H9 (cell line): ENCODE measurements at regions not wholly inside any gene's neighbourhood (a gene's known extent, or its start where the extent isn't known, plus 50 kb on each side); places are given as distances from the start of the nearest gene placed in this dataset.

Experiments used
- DNase-seq: peaks from one replicate; pipeline ENCODE4 v3.0.0-alpha.2; 2017
- H2AFZ ChIP-seq: one replicate; pipeline ENCODE4 v1.6.1; 2013; ENCODE audit warnings: mild to moderate bottlenecking, low read length, control low read depth, moderate library complexity
- H2AK5ac ChIP-seq: 2 replicates; pipeline ENCODE4 v1.6.1; 2013; ENCODE audit warnings: low read length, control low read depth, mixed read lengths; ENCODE audit not compliant: insufficient read length
- H2BK120ac ChIP-seq: one replicate; pipeline ENCODE4 v1.6.1; 2013; ENCODE audit warnings: low read depth, mild to moderate bottlenecking, low read length, control low read depth, inconsistent platforms; ENCODE audit not compliant: poor library complexity, severe bottlenecking
- H2BK12ac ChIP-seq: 2 replicates; pipeline ENCODE4 v1.6.1; 2013; ENCODE audit warnings: low read length, control low read depth, mixed read lengths, low read depth; ENCODE audit not compliant: insufficient read length
- H2BK15ac ChIP-seq: 2 replicates; pipeline ENCODE4 v1.6.1; 2013; ENCODE audit warnings: low read depth, low read length, control low read depth
- H2BK20ac ChIP-seq: one replicate; pipeline ENCODE4 v1.6.1; 2013; ENCODE audit warnings: low read depth, mild to moderate bottlenecking, low read length, control low read depth, inconsistent platforms; ENCODE audit not compliant: poor library complexity, severe bottlenecking
- H2BK5ac ChIP-seq: 2 replicates; pipeline ENCODE4 v1.6.1; 2013; ENCODE audit warnings: low read length, control low read depth, mixed read lengths; ENCODE audit not compliant: insufficient read length
- H3K14ac ChIP-seq: 2 replicates; pipeline ENCODE4 v1.6.1; 2013; ENCODE audit warnings: low read length, control low read depth; ENCODE audit not compliant: insufficient read depth
- H3K18ac ChIP-seq: 2 replicates; pipeline ENCODE4 v1.6.1; 2013; ENCODE audit warnings: low read depth, mild to moderate bottlenecking, mixed read lengths, low read length, control low read depth; ENCODE audit not compliant: insufficient read length
- H3K23ac ChIP-seq: 2 replicates; pipeline ENCODE4 v1.6.1; 2013; ENCODE audit warnings: low read length, control low read depth, mixed read lengths, low read depth; ENCODE audit not compliant: insufficient read length
- H3K23me2 ChIP-seq: 2 replicates; pipeline ENCODE4 v1.6.1; 2013; ENCODE audit warnings: low read depth, mild to moderate bottlenecking, mixed read lengths, low read length, control low read depth; ENCODE audit not compliant: insufficient read length, poor library complexity, severe bottlenecking
- H3K27ac ChIP-seq: 2 replicates; pipeline ENCODE4 v1.5.1; 2013; ENCODE audit warnings: low read length, control low read depth, mixed read lengths, low read depth; ENCODE audit not compliant: insufficient read length
- H3K27me3 ChIP-seq: 2 replicates; pipeline ENCODE4 v1.6.1; 2013; ENCODE audit warnings: low read length, control low read depth, inconsistent platforms; ENCODE audit not compliant: insufficient read depth
- H3K4ac ChIP-seq: 2 replicates; pipeline ENCODE4 v1.6.1; 2013; ENCODE audit warnings: low read depth, mild to moderate bottlenecking, control low read depth, inconsistent platforms, low read length, moderate library complexity
- H3K4me1 ChIP-seq: 2 replicates; pipeline ENCODE4 v1.6.1; 2013; ENCODE audit warnings: low read length, control low read depth, inconsistent platforms; ENCODE audit not compliant: insufficient read depth
- H3K4me2 ChIP-seq: 2 replicates; pipeline ENCODE4 v1.6.1; 2013; ENCODE audit warnings: low read length, control low read depth, mixed read lengths; ENCODE audit not compliant: insufficient read length, insufficient read depth
- H3K56ac ChIP-seq: 2 replicates; pipeline ENCODE4 v1.6.1; 2013; ENCODE audit warnings: low read depth, mild to moderate bottlenecking, mixed read lengths, low read length, control low read depth; ENCODE audit not compliant: insufficient read length
- H3K79me1 ChIP-seq: 2 replicates; pipeline ENCODE4 v1.6.1; 2013; ENCODE audit warnings: low read depth, mild to moderate bottlenecking, moderate library complexity, low read length, control low read depth, inconsistent platforms; ENCODE audit not compliant: insufficient read depth, poor library complexity, severe bottlenecking
- H3K79me2 ChIP-seq: 2 replicates; pipeline ENCODE4 v1.6.1; 2013; ENCODE audit warnings: low read length, control low read depth, inconsistent platforms; ENCODE audit not compliant: insufficient read depth
- H3K9ac ChIP-seq: 2 replicates; pipeline ENCODE4 v1.6.1; 2013; ENCODE audit warnings: low read length, control low read depth, mixed read lengths; ENCODE audit not compliant: insufficient read length; ENCODE audit errors: extremely low read depth
- H3K9me3 ChIP-seq: one replicate; pipeline ENCODE4 v1.6.1; 2013; ENCODE audit warnings: low read depth, low read length, inconsistent platforms; ENCODE audit not compliant: control insufficient read depth
- H3T11ph ChIP-seq: one replicate; pipeline ENCODE4 v1.6.1; 2013; ENCODE audit warnings: mild to moderate bottlenecking, low read length, control low read depth, inconsistent platforms
- H4K20me1 ChIP-seq: one replicate; pipeline ENCODE4 v1.6.1; 2013; ENCODE audit not compliant: control insufficient read depth, insufficient read length, insufficient read depth
- H4K5ac ChIP-seq: 2 replicates; pipeline ENCODE4 v1.6.1; 2013; ENCODE audit warnings: low read depth, mild to moderate bottlenecking, mixed read lengths, low read length, control low read depth; ENCODE audit not compliant: insufficient read length
- H4K8ac ChIP-seq: replicated peaks from 2 replicates; pipeline ENCODE4 v1.6.1; 2013; ENCODE audit warnings: low read length, control low read depth, mixed read lengths, low read depth; ENCODE audit not compliant: insufficient read length
- H4K91ac ChIP-seq: 2 replicates; pipeline ENCODE4 v1.6.1; 2013; ENCODE audit warnings: low read depth, mild to moderate bottlenecking, moderate library complexity, mixed read lengths, low read length, control low read depth; ENCODE audit not compliant: insufficient read length
- H3K27ac Mint-ChIP-seq, 3 experiments: 2 replicates in 2 of 3; 3 replicates in 1 of 3; pipeline ENCODE4 v1.8.0; 2020 to 2021; ENCODE audit warnings: mixed read lengths in 3 of 3, mild to moderate bottlenecking in 1 of 3, moderate library complexity in 1 of 3
- H3K27me3 Mint-ChIP-seq: 2 replicates; pipeline ENCODE4 v1.8.0; 2021; ENCODE audit warnings: low read depth, mild to moderate bottlenecking, moderate library complexity, mixed read lengths
- H3K36me3 Mint-ChIP-seq, 3 experiments: 2 replicates in 2 of 3; 3 replicates in 1 of 3; pipeline ENCODE4 v1.8.0; 2020 to 2021; ENCODE audit warnings: low read depth in 3 of 3, mixed read lengths in 3 of 3; ENCODE audit not compliant: insufficient read depth in 1 of 3
- H3K4me1 Mint-ChIP-seq, 2 experiments: 2 replicates each; pipeline ENCODE4 v1.8.0; 2020; ENCODE audit warnings: mixed read lengths in 2 of 2
- H3K4me3 Mint-ChIP-seq, 2 experiments: 2 replicates in 1 of 2; 3 replicates in 1 of 2; pipeline ENCODE4 v1.8.0; 2020 to 2021; ENCODE audit warnings: mild to moderate bottlenecking in 2 of 2, mixed read lengths in 2 of 2, moderate library complexity in 1 of 2
- H3K9me3 Mint-ChIP-seq, 2 experiments: 2 replicates in 1 of 2; 3 replicates in 1 of 2; pipeline ENCODE4 v1.8.0; 2020; ENCODE audit warnings: mild to moderate bottlenecking in 2 of 2, mixed read lengths in 2 of 2, moderate library complexity in 1 of 2
- CTCF ChIP-seq: fragments of 200-600 bp; sonication (generic); conservative IDR thresholded peaks from 3 replicates; pipeline ENCODE4 v1.8.0; 2021; ENCODE audit warnings: antibody characterized with exemption, mild to moderate bottlenecking
- WGBS: extraction: QIAGEN DNeasy Blood & Tissue Kit; methylation state at CpG from one replicate; pipeline ENCODE4 v1.1.7; 2013; ENCODE audit warnings: missing lambda C conversion rate, low lambda C conversion rate, mixed read lengths; ENCODE audit not compliant: insufficient read length; ENCODE audit errors: extremely low coverage; 5-methylcytosine and 5-hydroxymethylcytosine counted together

GRCh38 chr7:155921804-155922066, 109.5 kb upstream of the SHH start:
- Histone ChIP-seq H4K20me1 (no peaks in the 10 kb centered on the region), H4K5ac (no peak overlapping the region), H3K9me3 (no peaks in the 10 kb centered on the region), H3K27ac (no peak overlapping the region), H2BK5ac (no peak overlapping the region), H4K91ac (no peak overlapping the region), H3K79me1 (no peaks in the 10 kb centered on the region), H3K4me2 (no peak overlapping the region), H3K4ac (no peak overlapping the region), H2BK15ac (no peak overlapping the region), H3K79me2 (no peaks in the 10 kb centered on the region), H3K23me2 (no peaks in the 10 kb centered on the region), H3K4me1 (no peaks in the 10 kb centered on the region), H2BK12ac (no peak overlapping the region), H2BK120ac (no peak overlapping the region), H3K14ac (no peak overlapping the region), H3K27me3 (no peaks in the 10 kb centered on the region), H2BK20ac (no peak overlapping the region), H3K18ac (no peak overlapping the region), H3T11ph (no peak overlapping the region), H4K8ac (no peak overlapping the region), H3K56ac (no peak overlapping the region), H3K9ac (no peak overlapping the region), H2AK5ac (no peak overlapping the region), H3K23ac (no peak overlapping the region), H2AFZ (no peak overlapping the region)
- WGBS, result no CpG with 5 or more reads among the region's 10 CpGs
- DNase-seq, result no peak
- H3K4me3 Mint-ChIP-seq, result no peak overlapping the region; a peak in 1 of 5 replicates
- peaks cover 7 to 10% of the 10 kb centered on the region in 2 experiments; a peak in 4 of 5 replicates for H3K9me3 Mint-ChIP-seq
- H3K36me3 Mint-ChIP-seq, result no peaks in the 10 kb centered on the region
- peaks cover 6% of the 10 kb centered on the region for H3K27me3 Mint-ChIP-seq
- peaks cover 11 to 12% of the 10 kb centered on the region in 2 experiments for H3K4me1 Mint-ChIP-seq
- no peak for TF ChIP-seq CTCF
- H3K27ac Mint-ChIP-seq, result no peak overlapping the region
